Common myeloid progenitor, CD34-positive (primary cell): ENCODE measurements at regions not wholly inside any gene's neighbourhood (a gene's known extent, or its start where the extent isn't known, plus 50 kb on each side); places are given as distances from the start of the nearest gene placed in this dataset.
"Not testable (repeated sequence)": the region's sequence is repeated elsewhere in the genome, so short reads cannot be mapped to it uniquely, and the experiment has no call there.

Source experiments
- CTCF ChIA-PET: fragments of 350-600 bp; sonication (Branson Sonifier 250); formaldehyde crosslinking; loops from one replicate; lab custom pipeline; 2021; ENCODE audit warnings: antibody characterized with exemption; lab: Charles Lee
- POLR2A ChIA-PET: fragments of 350-600 bp; sonication (Branson Sonifier 250); formaldehyde crosslinking; loops from one replicate; lab custom pipeline; 2021; ENCODE audit warnings: antibody characterized with exemption; lab: Charles Lee
- DNase-seq, 3 donors: peaks; one replicate each; pipeline versions ENCODE4 v3.0.0 to v3.0.0-alpha.2; 2013
- H3K27ac ChIP-seq, 2 experiments: 1 replicate in 1 of 2; 2 replicates in 1 of 2; pipeline ENCODE4 v1.7.0; 2013; ENCODE audit warnings: inconsistent platforms in 2 of 2, low read length in 2 of 2, mild to moderate bottlenecking in 2 of 2, low read depth in 1 of 2, moderate library complexity in 1 of 2; ENCODE audit not compliant: severe bottlenecking in 2 of 2, insufficient read depth in 1 of 2, poor library complexity in 1 of 2
- H3K27me3 ChIP-seq, 5 experiments: replicated peaks in 2 of 5; 1 replicate in 3 of 5; 2 replicates in 2 of 5; pipeline versions ENCODE4 v1.6.1 to v1.7.0; 2013; ENCODE audit warnings: low read length in 4 of 5, mild to moderate bottlenecking in 2 of 5, moderate library complexity in 2 of 5, inconsistent platforms in 1 of 5; ENCODE audit not compliant: insufficient read depth in 5 of 5, control insufficient read depth in 4 of 5
- H3K36me3 ChIP-seq, 4 experiments: 1 replicate in 2 of 4; 2 replicates in 2 of 4; pipeline versions ENCODE4 v1.6.1 to v1.7.0; 2013; ENCODE audit warnings: low read length in 3 of 4, control low read depth in 1 of 4, mild to moderate bottlenecking in 1 of 4; ENCODE audit not compliant: control insufficient read depth in 4 of 4, insufficient read depth in 4 of 4
- H3K4me1 ChIP-seq, 4 experiments: 1 replicate in 3 of 4; 2 replicates in 1 of 4; pipeline versions ENCODE4 v1.6.1 to v1.7.1; 2013; ENCODE audit warnings: low read length in 3 of 4, mild to moderate bottlenecking in 3 of 4, control low read depth in 1 of 4, inconsistent platforms in 1 of 4, moderate library complexity in 1 of 4; ENCODE audit not compliant: control insufficient read depth in 4 of 4, insufficient read depth in 4 of 4; ENCODE audit errors: control extremely low read depth in 1 of 4
- H3K4me3 ChIP-seq, 7 experiments: 1 replicate in 4 of 7; 2 replicates in 3 of 7; pipeline versions ENCODE4 v1.5.1 to v1.7.0; 2013; ENCODE audit warnings: mild to moderate bottlenecking in 7 of 7, low read length in 6 of 7, moderate library complexity in 6 of 7, inconsistent platforms in 2 of 7, low read depth in 2 of 7, control low read depth in 1 of 7; ENCODE audit not compliant: insufficient read depth in 4 of 7, control insufficient read depth in 1 of 7; ENCODE audit errors: extremely low read depth in 1 of 7
- H3K9me3 ChIP-seq, 5 experiments: 1 replicate in 4 of 5; 2 replicates in 1 of 5; pipeline versions ENCODE4 v1.6.1 to v1.7.1; 2013; ENCODE audit warnings: low read length in 4 of 5, mild to moderate bottlenecking in 2 of 5, inconsistent platforms in 1 of 5, low read depth in 1 of 5, moderate library complexity in 1 of 5; ENCODE audit not compliant: control insufficient read depth in 4 of 5, insufficient read depth in 2 of 5; ENCODE audit errors: control extremely low read depth in 1 of 5
- WGBS: methylation state at CpG from one replicate; pipeline ENCODE4 v1.1.5; 2013; ENCODE audit not compliant: insufficient coverage; 5-methylcytosine and 5-hydroxymethylcytosine counted together

DNA sequence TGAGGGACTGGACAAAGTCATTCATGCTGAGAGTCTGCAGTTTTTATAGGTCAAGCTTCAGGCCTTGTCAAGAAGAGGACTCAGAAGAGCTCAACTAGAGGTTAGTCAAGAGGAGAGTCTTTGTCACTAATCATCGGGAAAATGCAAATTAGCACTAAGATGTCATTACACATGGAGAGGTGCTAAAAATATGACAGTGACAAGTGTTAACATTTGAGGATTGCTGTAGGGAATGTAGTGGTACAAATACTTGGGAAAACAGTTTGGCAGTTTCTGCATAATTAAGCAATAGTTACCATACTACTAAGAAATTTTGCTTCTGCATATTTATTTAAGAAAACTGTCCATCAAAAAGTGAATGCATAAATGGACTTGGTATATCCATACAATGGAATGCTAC lies 60.9 kb upstream of the CSRP2 start:
- no peaks in the 10 kb centered on the region for H3K27me3 ChIP-seq
- 100% methylated on average over 1 of the region's 1 CpG for WGBS
- no peak overlapping the region for H3K27ac ChIP-seq
- CTCF ChIA-PET: no interaction called here
- no peaks in the 10 kb centered on the region for H3K36me3 ChIP-seq
- no peaks in the 10 kb centered on the region for H3K4me1 ChIP-seq
- DNase-seq: no peak
- H3K4me3 ChIP-seq: no peak overlapping the region
- POLR2A ChIA-PET: no interaction called here
- no peaks in the 10 kb centered on the region for H3K9me3 ChIP-seq

DNA sequence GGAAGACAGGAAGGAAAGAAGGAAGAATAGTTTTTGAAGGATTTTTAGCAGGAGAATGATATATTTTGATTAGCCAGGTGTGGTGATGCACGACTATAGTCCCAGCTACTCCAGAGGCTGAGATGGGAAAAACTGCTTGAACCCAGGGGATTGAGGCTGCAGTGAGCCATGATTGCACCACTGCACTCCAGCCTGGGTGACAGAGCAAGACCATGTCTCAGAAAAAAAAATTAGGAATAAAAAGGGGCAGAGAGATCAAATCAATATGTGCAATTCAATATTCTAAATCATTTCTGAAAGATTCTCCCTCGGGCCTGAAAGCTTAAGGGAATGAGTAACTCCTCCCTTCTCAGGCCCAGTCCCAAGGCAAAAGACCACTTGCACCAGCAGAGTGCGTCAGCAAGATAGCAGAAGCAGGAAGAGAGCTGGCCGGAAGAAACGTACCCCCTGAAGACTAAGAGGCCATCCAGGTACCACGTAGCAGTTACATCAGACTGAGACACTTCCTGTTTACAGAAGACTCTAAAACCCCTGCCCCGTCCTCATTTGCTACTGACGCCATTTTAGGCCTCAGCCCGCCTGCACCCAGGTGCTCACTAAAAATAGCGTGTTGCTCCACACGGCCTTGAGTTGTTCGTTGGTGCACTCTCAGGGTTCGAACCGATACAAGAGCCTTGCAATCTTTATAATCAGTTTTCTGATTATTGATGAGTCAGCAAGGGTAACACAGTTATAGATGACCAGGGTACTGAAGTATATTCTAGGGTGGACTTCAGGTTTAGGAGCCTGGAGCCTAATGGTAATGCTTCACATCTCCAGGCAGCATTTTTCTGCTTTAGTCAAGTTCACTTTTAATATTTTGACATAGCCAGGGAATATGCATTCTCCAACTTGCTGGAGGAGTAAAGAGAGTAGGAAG lies 57.7 kb upstream of the CSRP2 start:
- no peaks in the 10 kb centered on the region for H3K27me3 ChIP-seq
- no peaks in the 10 kb centered on the region for H3K9me3 ChIP-seq
- ChIA-PET CTCF (interaction anchor here (1.2 kb wide), 1 partner anchor 16 kb away, joined by 3 read pairs; no protein-coding TSS in a partner anchor), POLR2A (no interaction called here)
- H3K27ac ChIP-seq: no peak overlapping the region
- 95% methylated on average over 13 of the region's 14 CpGs for WGBS
- DNase-seq: no peak
- H3K4me1 ChIP-seq: no peaks in the 10 kb centered on the region
- no peak overlapping the region for H3K4me3 ChIP-seq
- no peaks in the 10 kb centered on the region for H3K36me3 ChIP-seq

DNA sequence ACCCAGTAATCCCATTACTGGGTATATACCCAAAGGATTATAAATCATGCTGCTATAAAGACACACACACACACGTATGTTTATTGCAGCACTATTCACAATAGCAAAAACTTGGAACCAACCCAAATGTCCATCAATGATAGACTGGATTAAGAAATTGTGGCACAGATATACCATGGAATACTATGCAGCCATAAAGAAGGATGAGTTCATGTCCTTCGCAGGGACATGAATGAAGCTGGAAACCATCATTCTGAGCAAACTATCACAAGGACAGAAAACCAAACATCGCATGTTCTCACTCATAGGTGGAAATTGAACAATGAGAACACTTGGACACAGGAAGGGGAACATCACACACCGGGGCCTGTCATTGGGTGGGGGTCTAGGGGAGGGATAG lies 54.6 kb upstream of the CSRP2 start:
- H3K4me3 ChIP-seq, DNase-seq, H3K36me3 ChIP-seq, H3K27me3 ChIP-seq, POLR2A ChIA-PET, H3K27ac ChIP-seq, H3K9me3 ChIP-seq, H3K4me1 ChIP-seq: not testable (repeated sequence)
- CTCF ChIA-PET: interaction anchor here (1.3 kb wide), 1 partner anchor 10 kb away, joined by 3 read pairs; no protein-coding TSS in a partner anchor
- no CpG with 5 or more reads among the region's 4 CpGs for WGBS

GRCh38 chr12:76929499-76929898 lies 50.7 kb upstream of the CSRP2 start:
- no peak for DNase-seq
- H3K4me3 ChIP-seq: no peak overlapping the region
- H3K36me3 ChIP-seq: no peaks in the 10 kb centered on the region
- no peak overlapping the region for H3K27ac ChIP-seq
- WGBS: no CpG with 5 or more reads among the region's 2 CpGs
- no peaks in the 10 kb centered on the region for H3K9me3 ChIP-seq
- no peaks in the 10 kb centered on the region for H3K27me3 ChIP-seq
- ChIA-PET CTCF (interaction anchor here (2.5 kb wide), 1 partner anchor 12 kb away, joined by 6 read pairs; no protein-coding TSS in a partner anchor), POLR2A (interaction anchor here (0.7 kb wide), 1 partner anchor 428 kb away, joined by 6 read pairs; no protein-coding TSS in a partner anchor)
- peaks cover 0 to 3% (median 0%) of the 10 kb centered on the region in 4 experiments for H3K4me1 ChIP-seq
